ENCODE measurements at regions not wholly inside any gene's neighbourhood (a gene's known extent, or its start where the extent isn't known, plus 50 kb on each side); places are given as distances from the start of the nearest gene placed in this dataset.

- TF ChIP-seq CTCF (conservative IDR thresholded peaks at IDR 0.05 in 1 of 2, IDR thresholded peaks at IDR 0.05 in 1 of 2; ENCODE audit: low read depth in 1 of 2, low read length in 2 of 2) (no peak), EZH2 (IDR thresholded peaks at IDR 0.05; ENCODE audit: low read length, missing control alignments) (no peak)
These were observed 215.0 kb downstream of the MAD2L1 start for GRCh38 chr4:119851649-119852048.

All from fibroblast of lung (primary cell).